ENCODE measurements at regions not wholly inside any gene's neighbourhood (a gene's known extent, or its start where the extent isn't known, plus 50 kb on each side); places are given as distances from the start of the nearest gene placed in this dataset.

DNA sequence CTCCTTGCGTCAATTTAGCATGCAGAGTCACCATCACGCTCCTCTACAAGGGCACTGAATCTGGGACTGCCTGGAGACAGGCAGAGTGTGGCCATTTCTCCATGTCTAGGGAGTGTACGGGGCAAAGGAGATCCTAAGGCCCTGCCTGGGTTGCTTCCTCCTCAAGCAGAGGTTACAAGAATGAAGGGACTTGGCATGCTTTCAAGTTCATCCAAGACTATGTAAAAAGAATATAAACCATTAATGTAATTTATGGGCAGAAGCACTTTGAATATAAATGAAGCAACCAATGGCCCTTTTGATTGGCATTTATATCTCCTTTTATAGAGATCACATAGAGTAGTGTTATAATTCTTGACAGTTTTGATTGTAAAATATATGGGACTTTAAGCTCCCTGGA lies 137.5 kb downstream of the BTBD3 start:
- no peak overlapping the region for H3K56ac ChIP-seq (ENCODE audit: insufficient read length, low read depth, low read length)
- no peak overlapping the region for H3K27ac ChIP-seq (ENCODE audit: insufficient read length, low read depth, low read length)
- peaks cover 0 to 5% (median 0%) of the 10 kb centered on the region in 3 experiments; a peak in 2 of 7 replicates for H3K36me3 Mint-ChIP-seq (ENCODE audit: insufficient read depth in 1 of 3, low read depth in 3 of 3)
- H3K9me3 ChIP-seq (ENCODE audit: control insufficient read depth, low read depth, low read length) = no peaks in the 10 kb centered on the region
- no peaks in the 10 kb centered on the region for H3K79me2 ChIP-seq (ENCODE audit: insufficient read depth, low read length)
- H2BK5ac ChIP-seq (ENCODE audit: insufficient read length, low read length) = no peak overlapping the region
- no peak overlapping the region for H2BK20ac ChIP-seq (ENCODE audit: low read depth, low read length, poor library complexity, severe bottlenecking)
- H3K23ac ChIP-seq (ENCODE audit: insufficient read length, low read depth, low read length) = no peak overlapping the region
- no peak overlapping the region for H4K8ac ChIP-seq (replicated peaks; ENCODE audit: insufficient read length, low read depth, low read length)
- no peak overlapping the region for H2BK120ac ChIP-seq (ENCODE audit: low read depth, low read length, poor library complexity, severe bottlenecking)
- no peaks in the 10 kb centered on the region for H3K79me1 ChIP-seq (ENCODE audit: insufficient read depth, low read depth, low read length, poor library complexity, severe bottlenecking)
- no CpG with 5 or more reads among the region's 3 CpGs for WGBS (ENCODE audit: extremely low coverage, insufficient read length, low lambda C conversion rate)
- no peak for DNase-seq
- no peaks in the 10 kb centered on the region for H3K23me2 ChIP-seq (ENCODE audit: insufficient read length, low read depth, low read length, poor library complexity, severe bottlenecking)
- no peak overlapping the region for H4K5ac ChIP-seq (ENCODE audit: insufficient read length, low read depth, low read length)
- no peaks in the 10 kb centered on the region for H4K20me1 ChIP-seq (ENCODE audit: control insufficient read depth, insufficient read depth, insufficient read length)
- H3K4me1 ChIP-seq (ENCODE audit: insufficient read depth, low read length) = no peaks in the 10 kb centered on the region
- H3T11ph ChIP-seq (ENCODE audit: low read length) = no peak overlapping the region
- no peak overlapping the region for H2AFZ ChIP-seq (ENCODE audit: low read length)
- H3K9me3 Mint-ChIP-seq = no peaks in the 10 kb centered on the region; a peak in 2 of 5 replicates
- H3K27me3 ChIP-seq (ENCODE audit: insufficient read depth, low read length) = no peaks in the 10 kb centered on the region
- no peak overlapping the region for H3K4me3 Mint-ChIP-seq
- no peak overlapping the region for H2BK12ac ChIP-seq (ENCODE audit: insufficient read length, low read depth, low read length)
- H3K4me2 ChIP-seq (ENCODE audit: insufficient read depth, insufficient read length, low read length) = no peak overlapping the region
- H2AK5ac ChIP-seq (ENCODE audit: insufficient read length, low read length) = no peak overlapping the region
- peaks cover 16 to 23% of the 10 kb centered on the region in 2 experiments for H3K4me1 Mint-ChIP-seq
- no peak overlapping the region for H3K14ac ChIP-seq (ENCODE audit: insufficient read depth, low read length)
- H3K18ac ChIP-seq (ENCODE audit: insufficient read length, low read depth, low read length) = no peak overlapping the region
- H3K27ac Mint-ChIP-seq = no peak overlapping the region
- H2BK15ac ChIP-seq (ENCODE audit: low read depth, low read length) = no peak overlapping the region
- TF ChIP-seq, protein P1, sequence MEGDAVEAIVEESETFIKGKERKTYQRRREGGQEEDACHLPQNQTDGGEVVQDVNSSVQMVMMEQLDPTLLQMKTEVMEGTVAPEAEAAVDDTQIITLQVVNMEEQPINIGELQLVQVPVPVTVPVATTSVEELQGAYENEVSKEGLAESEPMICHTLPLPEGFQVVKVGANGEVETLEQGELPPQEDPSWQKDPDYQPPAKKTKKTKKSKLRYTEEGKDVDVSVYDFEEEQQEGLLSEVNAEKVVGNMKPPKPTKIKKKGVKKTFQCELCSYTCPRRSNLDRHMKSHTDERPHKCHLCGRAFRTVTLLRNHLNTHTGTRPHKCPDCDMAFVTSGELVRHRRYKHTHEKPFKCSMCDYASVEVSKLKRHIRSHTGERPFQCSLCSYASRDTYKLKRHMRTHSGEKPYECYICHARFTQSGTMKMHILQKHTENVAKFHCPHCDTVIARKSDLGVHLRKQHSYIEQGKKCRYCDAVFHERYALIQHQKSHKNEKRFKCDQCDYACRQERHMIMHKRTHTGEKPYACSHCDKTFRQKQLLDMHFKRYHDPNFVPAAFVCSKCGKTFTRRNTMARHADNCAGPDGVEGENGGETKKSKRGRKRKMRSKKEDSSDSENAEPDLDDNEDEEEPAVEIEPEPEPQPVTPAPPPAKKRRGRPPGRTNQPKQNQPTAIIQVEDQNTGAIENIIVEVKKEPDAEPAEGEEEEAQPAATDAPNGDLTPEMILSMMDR (conservative IDR thresholded peaks at IDR 0.05) = no peak
- no peak overlapping the region for H4K91ac ChIP-seq (ENCODE audit: insufficient read length, low read depth, low read length)
- no peaks in the 10 kb centered on the region; the same call in 1 of the 2 replicates for H3K27me3 Mint-ChIP-seq (ENCODE audit: low read depth)
- H3K4ac ChIP-seq (ENCODE audit: low read depth, low read length) = no peak overlapping the region
- no peak overlapping the region for H3K9ac ChIP-seq (ENCODE audit: extremely low read depth, insufficient read length, low read length)
